Heart left ventricle (tissue), 16 donors: ENCODE measurements at regions not wholly inside any gene's neighbourhood (a gene's known extent, or its start where the extent isn't known, plus 50 kb on each side); places are given as distances from the start of the nearest gene placed in this dataset.

Source experiments
- ATAC-seq, 4 donors: fragments of 200-7000 bp; cut with Tn5 transposase; one replicate each; pipeline ENCODE4 v1.9.1; 2020 to 2022; ENCODE audit warnings: moderate library complexity in 4 of 4, mild to moderate bottlenecking in 3 of 4, moderate number of reproducible peaks in 1 of 4
- DNase-seq, 5 donors: peaks; one replicate each; pipeline ENCODE4 v3.0.0-alpha.2; 2020
- H3K27ac ChIP-seq, 12 donors: fragments of 200-600 bp; sonication (generic) in 4 of 12; one replicate each; pipeline versions ENCODE4 v1.5.0 to v1.8.0; 2016 to 2022; ENCODE audit warnings: mild to moderate bottlenecking in 2 of 12
- H3K27me3 ChIP-seq, 9 donors: fragments of 200-600 bp; sonication (generic) in 2 of 9; one replicate each; pipeline versions ENCODE4 v1.5.1 to v1.8.0; 2016 to 2022; ENCODE audit warnings: mild to moderate bottlenecking in 3 of 9
- H3K36me3 ChIP-seq, 9 donors: fragments of 200-600 bp; sonication (generic) in 2 of 9; one replicate each; pipeline versions ENCODE4 v1.5.0 to v1.8.0; 2018 to 2022; ENCODE audit warnings: mild to moderate bottlenecking in 2 of 9
- H3K4me1 ChIP-seq, 12 donors: fragments of 200-600 bp; sonication (generic) in 4 of 12; one replicate each; pipeline versions ENCODE4 v1.5.0 to v1.8.0; 2016 to 2022; ENCODE audit warnings: mild to moderate bottlenecking in 3 of 12
- H3K4me3 ChIP-seq, 12 donors: fragments of 200-600 bp; sonication (generic) in 4 of 12; one replicate each; pipeline versions ENCODE4 v1.5.0 to v1.8.0; 2017 to 2022; ENCODE audit warnings: mild to moderate bottlenecking in 9 of 12, moderate library complexity in 4 of 12
- H3K9me3 ChIP-seq, 12 donors: fragments of 200-600 bp; sonication (generic) in 4 of 12; one replicate each; pipeline versions ENCODE4 v1.5.0 to v1.8.0; 2016 to 2022; ENCODE audit warnings: mild to moderate bottlenecking in 1 of 12
- CTCF ChIP-seq, 12 donors: fragments of 200-600 bp; sonication (generic) in 4 of 12; IDR thresholded peaks; one replicate each; pipeline versions ENCODE4 v1.5.0 to v1.8.0; 2018 to 2022; ENCODE audit warnings: antibody characterized with exemption in 12 of 12, mild to moderate bottlenecking in 5 of 12
- POLR2A ChIP-seq, 2 donors: fragments of 450-650 bp; IDR thresholded peaks; one replicate each; pipeline ENCODE4 v1.6.1; 2017; ENCODE audit warnings: antibody characterized with exemption in 2 of 2, mild to moderate bottlenecking in 2 of 2, moderate library complexity in 2 of 2
- WGBS, 4 donors: extraction: QIAGEN DNeasy Blood & Tissue Kit in 2 of 4; methylation state at CpG; one replicate each; pipeline versions ENCODE4 v1.1.5 to v1.1.7; 2013 to 2018; 5-methylcytosine and 5-hydroxymethylcytosine counted together
- intact Hi-C, 10 donors: fragments of 100-400 bp; cut with DNase I; formaldehyde crosslinking; loops; one replicate each; pipeline versions ENCODE4 v1.11.1 to v1.14.2; 2022
- donor health status: ischemic (EF 13 %, LVEDD 7.1; RV severe dilation, severe dysfunction).
- donor health status: healthy with polysubstance abuse.
- donor health status: DM: no; HTN: yes; CAD: no.
- donor health status: DM: no; HTN: no; CAD: no.
- donor health status: ischemic (EF 25% LVEDD 6.9; RV normal size, moderate dysfunction).
- donor health status: ischemic (EF 25% LVEDD 5.7; RV mildly dilated, moderate dysfunction).
- donor health status: healthy.
- donor health status: DM: yes; HTN: yes; CAD: no.
- donor health status: ischemic (EF 35%, LVEDD 5.7; RV mildly dilated, moderate dysfunction).
- donor health status: nonischemic (EF 11% LVEDD 7.7; RV severe dilation, severe dysfunction).
- donor health status: DM: yes; HTN: yes; CAD: no.
- donor health status: PGD.
- donor health status: ischemic (EF 29% LVEDD 5.4; RV normal size, mild dysfunction).
- donor health status: nonischemic (EF 23%, LVEDD 6.1; RV moderate dilation, normal function).

- ATAC-seq (no peak), DNase-seq (no peak)
- H3K4me1 ChIP-seq: peaks cover 0 to 8% (median 0%) of the 10 kb centered on the region in 12 donors
- peaks cover 0 to 6% (median 0%) of the 10 kb centered on the region in 12 donors for H3K9me3 ChIP-seq
- H3K27me3 ChIP-seq: no peaks in the 10 kb centered on the region
- TF ChIP-seq CTCF (IDR thresholded peaks at IDR 0.05) (no peak), POLR2A (IDR thresholded peaks at IDR 0.05) (no peak)
- H3K27ac ChIP-seq: no peak overlapping the region
- no peaks in the 10 kb centered on the region for H3K36me3 ChIP-seq
- WGBS, 4 donors: 57 to 65% (median 64%) methylated on average over 1 of the region's 1 CpG
- H3K4me3 ChIP-seq: no peak overlapping the region
- intact Hi-C loops: no loop called here
These were observed 189.0 kb downstream of the SEC61B start for GRCh38 chr9:99411068-99411467.

- ATAC-seq (peak in 2 of 4 donors; percentile 74 to 77), DNase-seq (peak in 3 of 5 donors; percentile 20 to 50 (median 34))
- TF ChIP-seq POLR2A (IDR thresholded peaks at IDR 0.05) (no peak), CTCF (IDR thresholded peaks at IDR 0.05) (no peak)
- WGBS, 4 donors: 56 to 70% (median 58%) methylated on average over 8 of the region's 8 CpGs
- H3K4me3 ChIP-seq: no peak overlapping the region
- no peaks in the 10 kb centered on the region for H3K36me3 ChIP-seq
- intact Hi-C loops: no loop called here
- peaks cover 0 to 6% (median 0%) of the 10 kb centered on the region in 12 donors for H3K9me3 ChIP-seq
- peaks cover 0 to 8% (median 0%) of the 10 kb centered on the region in 12 donors for H3K4me1 ChIP-seq
- no peak overlapping the region for H3K27ac ChIP-seq
- H3K27me3 ChIP-seq: no peaks in the 10 kb centered on the region
These were observed 189.5 kb downstream of the SEC61B start for GRCh38 chr9:99411479-99412115.

GRCh38 chr9:99412606-99413005 is 190.5 kb downstream of the SEC61B start:
- TF ChIP-seq CTCF (IDR thresholded peaks at IDR 0.05): no peak
- TF ChIP-seq POLR2A (IDR thresholded peaks at IDR 0.05): no peak
- Histone ChIP-seq H3K4me1 (no peaks in the 10 kb centered on the region), H3K27ac (no peak overlapping the region), H3K36me3 (no peaks in the 10 kb centered on the region), H3K9me3 (peaks cover 0 to 6% (median 0%) of the 10 kb centered on the region in 12 donors), H3K4me3 (no peak overlapping the region), H3K27me3 (no peaks in the 10 kb centered on the region)
- ATAC-seq (no peak), DNase-seq (no peak)
- intact Hi-C loops: no loop called here

GRCh38 chr9:99414321-99414720 is 192.2 kb downstream of the SEC61B start:
- no peaks in the 10 kb centered on the region for H3K36me3 ChIP-seq
- H3K4me3 ChIP-seq: no peak overlapping the region
- H3K27ac ChIP-seq: no peak overlapping the region
- no peaks in the 10 kb centered on the region for H3K27me3 ChIP-seq
- H3K9me3 ChIP-seq: peaks cover 0 to 6% (median 0%) of the 10 kb centered on the region in 12 donors
- DNase-seq: no peak
- intact Hi-C loops: no loop called here
- H3K4me1 ChIP-seq: no peaks in the 10 kb centered on the region
- ATAC-seq: no peak
- 77 to 84% (median 81%) methylated on average over 1 of the region's 1 CpG for WGBS, 4 donors
- TF ChIP-seq POLR2A (IDR thresholded peaks at IDR 0.05): no peak
- no peak for TF ChIP-seq CTCF (IDR thresholded peaks at IDR 0.05)
